ENCODE measurements at regions not wholly inside any gene's neighbourhood (a gene's known extent, or its start where the extent isn't known, plus 50 kb on each side); places are given as distances from the start of the nearest gene placed in this dataset.

DNA sequence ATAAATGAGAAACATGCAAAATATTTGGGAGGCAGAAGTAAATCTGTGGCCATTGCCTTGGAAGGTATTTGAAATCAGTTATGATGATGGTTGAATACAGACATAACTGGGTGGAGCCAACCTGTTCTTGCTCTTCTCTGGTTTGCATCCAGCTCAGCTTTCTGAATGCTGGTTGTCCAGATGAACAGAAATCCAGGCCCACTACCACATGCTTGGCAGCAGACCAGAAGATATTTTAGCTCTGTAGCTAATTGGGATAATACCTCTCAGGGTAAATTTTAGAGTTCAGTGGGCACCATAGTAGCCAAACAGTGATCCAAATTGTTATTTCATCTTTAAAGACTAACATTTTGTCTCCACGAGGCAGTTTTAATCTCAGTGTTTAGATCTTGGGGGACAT is 308.3 kb downstream of the RAB38 start:
- H3K9me3 ChIP-seq (ENCODE audit: low read length): no peaks in the 10 kb centered on the region
- H3K4me3 ChIP-seq (ENCODE audit: low read length): no peak overlapping the region
- no peaks in the 10 kb centered on the region for H3F3A ChIP-seq (ENCODE audit: insufficient read depth, low read length, poor library complexity, severe bottlenecking)
- no peak overlapping the region for H3K4me2 ChIP-seq (ENCODE audit: low read length)
- no peaks in the 10 kb centered on the region for H3K9me2 ChIP-seq (ENCODE audit: insufficient read depth, low read length)
- no peak overlapping the region for H3K9ac ChIP-seq (ENCODE audit: low read length)
- TF ChIP-seq RAD21 (conservative IDR thresholded peaks at IDR 0.05): no peak
- no peak overlapping the region for H2AFZ ChIP-seq (ENCODE audit: low read depth, low read length)
- H3K79me2 ChIP-seq (replicated peaks; ENCODE audit: insufficient read depth, low read length): no peaks in the 10 kb centered on the region
- no peaks in the 10 kb centered on the region for H3K27me3 ChIP-seq (ENCODE audit: insufficient read depth, low read depth, low read length)
- no peaks in the 10 kb centered on the region for H3K36me3 ChIP-seq (ENCODE audit: insufficient read depth, low read length)
- no peak overlapping the region for H3K27ac ChIP-seq (ENCODE audit: low read length)
- no peaks in the 10 kb centered on the region for H4K20me1 ChIP-seq (ENCODE audit: insufficient read depth)

GRCh38 chr11:87861030-87861429 is 314.2 kb downstream of the RAB38 start:
- Histone ChIP-seq H3K79me2 (replicated peaks; ENCODE audit: insufficient read depth, low read length) (no peaks in the 10 kb centered on the region), H3K9me2 (ENCODE audit: insufficient read depth, low read length) (no peaks in the 10 kb centered on the region), H3K27me3 (ENCODE audit: insufficient read depth, low read depth, low read length) (no peaks in the 10 kb centered on the region), H3K9ac (ENCODE audit: low read length) (no peak overlapping the region), H3K4me3 (ENCODE audit: low read length) (no peak overlapping the region), H3K36me3 (ENCODE audit: insufficient read depth, low read length) (no peaks in the 10 kb centered on the region), H3K27ac (ENCODE audit: low read length) (no peak overlapping the region), H4K20me1 (ENCODE audit: insufficient read depth) (no peaks in the 10 kb centered on the region), H2AFZ (ENCODE audit: low read depth, low read length) (no peak overlapping the region), H3F3A (ENCODE audit: insufficient read depth, low read length, poor library complexity, severe bottlenecking) (no peaks in the 10 kb centered on the region), H3K4me2 (ENCODE audit: low read length) (no peak overlapping the region), H3K9me3 (ENCODE audit: low read length) (no peaks in the 10 kb centered on the region)
- TF ChIP-seq MXI1 (conservative IDR thresholded peaks at IDR 0.05; ENCODE audit: poor library complexity, severe bottlenecking) (no peak), CTCF (IDR thresholded peaks at IDR 0.05; ENCODE audit: poor library complexity, severe bottlenecking) (no peak), POLR2AphosphoS5 (IDR thresholded peaks at IDR 0.05) (no peak), REST (IDR thresholded peaks at IDR 0.05; ENCODE audit: borderline replicate concordance) (no peak), EZH2 (IDR thresholded peaks at IDR 0.05; ENCODE audit: borderline replicate concordance, insufficient read depth, low read length, poor library complexity, severe bottlenecking) (no peak), TAF1 (IDR thresholded peaks at IDR 0.05; ENCODE audit: low read depth) (no peak), RAD21 (conservative IDR thresholded peaks at IDR 0.05) (no peak), SMC3 (conservative IDR thresholded peaks at IDR 0.05; ENCODE audit: poor library complexity) (no peak), EP300 (conservative IDR thresholded peaks at IDR 0.05; ENCODE audit: poor library complexity, severe bottlenecking) (no peak)

DNA sequence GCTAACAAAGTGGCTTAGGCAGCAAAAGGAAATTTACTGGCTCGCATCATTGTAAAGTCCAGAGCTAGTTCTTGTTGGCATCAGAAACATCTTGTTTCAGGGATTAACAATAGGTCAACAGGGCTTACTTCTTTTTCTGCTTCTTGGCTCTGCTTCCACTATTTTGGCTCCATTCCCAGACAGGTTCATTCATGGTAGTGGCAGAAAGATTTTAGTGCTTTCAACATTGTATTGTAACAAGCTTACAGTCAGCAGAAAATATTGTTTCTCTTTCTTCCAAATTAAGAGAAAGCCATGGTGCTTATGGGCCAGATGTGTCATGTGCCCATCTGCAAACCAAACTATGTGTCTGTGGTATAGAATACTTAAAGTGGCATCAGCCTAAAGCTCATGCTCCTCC is 315.6 kb downstream of the RAB38 start:
- no peaks in the 10 kb centered on the region for H3K36me3 ChIP-seq (ENCODE audit: insufficient read depth, low read length)
- no peak overlapping the region for H3K4me3 ChIP-seq (ENCODE audit: low read length)
- H4K20me1 ChIP-seq (ENCODE audit: insufficient read depth): no peaks in the 10 kb centered on the region
- no peaks in the 10 kb centered on the region for H3K9me3 ChIP-seq (ENCODE audit: low read length)
- H3K9me2 ChIP-seq (ENCODE audit: insufficient read depth, low read length): no peaks in the 10 kb centered on the region
- H3K9ac ChIP-seq (ENCODE audit: low read length): no peak overlapping the region
- no peaks in the 10 kb centered on the region for H3F3A ChIP-seq (ENCODE audit: insufficient read depth, low read length, poor library complexity, severe bottlenecking)
- H3K4me2 ChIP-seq (ENCODE audit: low read length): no peak overlapping the region
- H3K27me3 ChIP-seq (ENCODE audit: insufficient read depth, low read depth, low read length): no peaks in the 10 kb centered on the region
- no peak overlapping the region for H3K27ac ChIP-seq (ENCODE audit: low read length)
- no peak overlapping the region for H2AFZ ChIP-seq (ENCODE audit: low read depth, low read length)
- TF ChIP-seq REST (IDR thresholded peaks at IDR 0.05; ENCODE audit: borderline replicate concordance): no peak
- TF ChIP-seq POLR2AphosphoS5 (IDR thresholded peaks at IDR 0.05): no peak
- TF ChIP-seq CTCF (IDR thresholded peaks at IDR 0.05; ENCODE audit: poor library complexity, severe bottlenecking): no peak
- no peak for TF ChIP-seq EZH2 (IDR thresholded peaks at IDR 0.05; ENCODE audit: borderline replicate concordance, insufficient read depth, low read length, poor library complexity, severe bottlenecking)
- no peak for TF ChIP-seq TAF1 (IDR thresholded peaks at IDR 0.05; ENCODE audit: low read depth)
- no peak for TF ChIP-seq RAD21 (conservative IDR thresholded peaks at IDR 0.05)
- no peak for TF ChIP-seq EP300 (conservative IDR thresholded peaks at IDR 0.05; ENCODE audit: poor library complexity, severe bottlenecking)
- no peak for TF ChIP-seq MXI1 (conservative IDR thresholded peaks at IDR 0.05; ENCODE audit: poor library complexity, severe bottlenecking)
- no peak for TF ChIP-seq SMC3 (conservative IDR thresholded peaks at IDR 0.05; ENCODE audit: poor library complexity)
- no peaks in the 10 kb centered on the region for H3K79me2 ChIP-seq (replicated peaks; ENCODE audit: insufficient read depth, low read length)

Measured in neural cell (in vitro differentiated cells).